Central memory CD8-positive, alpha-beta T cell (primary cell): ENCODE measurements at regions not wholly inside any gene's neighbourhood (a gene's known extent, or its start where the extent isn't known, plus 50 kb on each side); places are given as distances from the start of the nearest gene placed in this dataset.
"Not testable (repeated sequence)": the region's sequence is repeated elsewhere in the genome, so short reads cannot be mapped to it uniquely, and the experiment has no call there.

Experiments
- ATAC-seq: fragments of 150-1000 bp; cut with Tn5 transposase; replicated peaks from 2 replicates; pipeline ENCODE4 v1.10.0; 2022; ENCODE audit warnings: mild to moderate bottlenecking, moderate FRiP score, moderate number of reproducible peaks; ENCODE audit not compliant: poor library complexity, severe bottlenecking; ENCODE audit errors: extremely low read depth
- DNase-seq, 2 donors: peaks; one replicate each; pipeline ENCODE4 v3.0.0; 2021; ENCODE audit warnings: low spot score in 2 of 2
- H3K27ac Mint-ChIP-seq: one replicate; pipeline ENCODE4 v1.8.0; 2022; ENCODE audit warnings: low read depth, mild to moderate bottlenecking, moderate library complexity, mixed read lengths
- H3K27me3 Mint-ChIP-seq: one replicate; pipeline ENCODE4 v1.8.0; 2022; ENCODE audit warnings: mixed read lengths
- H3K36me3 Mint-ChIP-seq: one replicate; pipeline ENCODE4 v1.8.0; 2022; ENCODE audit warnings: mild to moderate bottlenecking, moderate library complexity, mixed read lengths; ENCODE audit not compliant: insufficient read depth
- H3K4me1 Mint-ChIP-seq: one replicate; pipeline ENCODE4 v1.8.0; 2022; ENCODE audit warnings: mixed read lengths
- H3K4me3 Mint-ChIP-seq: one replicate; pipeline ENCODE4 v1.8.0; 2022; ENCODE audit warnings: mild to moderate bottlenecking, moderate library complexity, mixed read lengths
- H3K9me3 Mint-ChIP-seq: one replicate; pipeline ENCODE4 v1.8.0; 2022; ENCODE audit warnings: mixed read lengths

DNA sequence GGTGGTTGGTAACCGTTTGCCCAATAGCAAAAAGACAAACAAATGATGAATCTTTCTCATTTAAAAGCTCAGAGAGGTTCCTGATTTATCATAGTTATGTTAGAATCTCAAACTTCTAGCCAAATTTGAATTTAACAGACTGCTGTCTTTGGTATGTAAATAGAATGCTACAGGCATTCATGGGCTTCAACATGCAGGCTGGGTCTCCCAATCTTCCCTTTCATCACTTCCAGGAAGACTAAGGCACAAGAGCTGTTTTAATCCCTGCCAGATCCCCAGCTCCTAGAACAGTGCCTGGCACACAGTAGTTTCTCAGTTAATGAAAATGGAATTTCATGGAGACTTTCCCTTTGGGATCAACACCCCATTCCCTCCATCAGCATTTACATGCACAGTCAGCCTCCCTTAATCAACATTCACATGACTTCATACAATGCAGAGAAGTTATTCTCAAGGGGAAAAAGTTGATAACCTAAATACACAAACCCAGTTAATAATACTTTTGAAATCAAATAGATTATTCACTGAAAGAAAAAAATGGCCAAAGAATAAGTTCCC lies 107.6 kb upstream of the C1QTNF7 start:
- Mint-ChIP-seq H3K27ac (no peak overlapping the region), H3K27me3 (peaks cover 54% of the 10 kb centered on the region), H3K36me3 (no peaks in the 10 kb centered on the region), H3K4me3 (no peak overlapping the region), H3K4me1 (peaks cover 6% of the 10 kb centered on the region), H3K9me3 (no peaks in the 10 kb centered on the region)
- DNase-seq (no peak), ATAC-seq (no peak)

DNA sequence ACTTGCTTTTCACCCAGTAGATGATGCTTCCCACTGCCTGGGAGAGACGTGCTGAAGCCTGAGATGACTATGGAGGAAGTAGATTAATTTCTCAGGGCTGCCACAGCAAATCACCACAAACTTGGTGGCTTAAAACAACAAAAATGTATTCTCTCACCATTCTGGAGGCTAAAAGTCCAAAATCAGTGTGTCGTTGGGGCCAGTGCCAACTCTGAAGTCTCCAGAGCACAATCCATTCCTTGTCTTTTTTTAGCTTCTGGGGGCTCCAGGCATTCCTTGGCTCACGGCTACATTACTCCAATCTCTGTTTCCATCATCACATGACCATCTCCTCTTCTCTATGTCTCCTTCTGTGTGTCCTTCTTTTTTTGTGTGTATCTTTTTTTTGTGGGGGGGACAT lies 105.8 kb upstream of the C1QTNF7 start:
- no peaks in the 10 kb centered on the region for H3K9me3 Mint-ChIP-seq
- peaks cover 54% of the 10 kb centered on the region for H3K27me3 Mint-ChIP-seq
- no peak for ATAC-seq
- no peak overlapping the region for H3K27ac Mint-ChIP-seq
- H3K36me3 Mint-ChIP-seq, result no peaks in the 10 kb centered on the region
- no peak overlapping the region for H3K4me3 Mint-ChIP-seq
- peaks cover 6% of the 10 kb centered on the region for H3K4me1 Mint-ChIP-seq
- DNase-seq, result no peak

DNA sequence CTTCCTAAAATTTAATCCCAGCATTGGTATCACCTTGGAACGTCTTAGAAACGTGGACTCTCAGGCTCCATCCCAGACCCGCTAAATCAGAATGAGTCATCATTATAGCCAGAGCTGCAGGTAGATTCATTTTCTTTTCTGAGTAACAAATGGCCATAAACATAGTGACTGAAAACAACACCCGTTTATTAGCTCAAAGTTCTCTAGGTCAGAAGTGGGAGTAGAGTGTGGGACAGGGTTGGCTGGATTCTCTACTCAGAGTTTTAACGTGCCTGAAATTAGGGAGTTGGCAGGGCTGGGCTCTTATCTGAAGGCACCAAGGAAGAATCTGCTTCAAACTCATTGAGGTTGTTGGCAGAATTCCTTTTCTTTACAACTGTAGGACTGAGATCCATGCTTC lies 101.8 kb upstream of the C1QTNF7 start:
- H3K27ac Mint-ChIP-seq, result no peak overlapping the region
- H3K4me1 Mint-ChIP-seq, result peaks cover 6% of the 10 kb centered on the region
- H3K4me3 Mint-ChIP-seq, result no peak overlapping the region
- H3K36me3 Mint-ChIP-seq, result no peaks in the 10 kb centered on the region
- no peaks in the 10 kb centered on the region for H3K9me3 Mint-ChIP-seq
- ATAC-seq (no peak), DNase-seq (no peak)
- H3K27me3 Mint-ChIP-seq, result peaks cover 28% of the 10 kb centered on the region

DNA sequence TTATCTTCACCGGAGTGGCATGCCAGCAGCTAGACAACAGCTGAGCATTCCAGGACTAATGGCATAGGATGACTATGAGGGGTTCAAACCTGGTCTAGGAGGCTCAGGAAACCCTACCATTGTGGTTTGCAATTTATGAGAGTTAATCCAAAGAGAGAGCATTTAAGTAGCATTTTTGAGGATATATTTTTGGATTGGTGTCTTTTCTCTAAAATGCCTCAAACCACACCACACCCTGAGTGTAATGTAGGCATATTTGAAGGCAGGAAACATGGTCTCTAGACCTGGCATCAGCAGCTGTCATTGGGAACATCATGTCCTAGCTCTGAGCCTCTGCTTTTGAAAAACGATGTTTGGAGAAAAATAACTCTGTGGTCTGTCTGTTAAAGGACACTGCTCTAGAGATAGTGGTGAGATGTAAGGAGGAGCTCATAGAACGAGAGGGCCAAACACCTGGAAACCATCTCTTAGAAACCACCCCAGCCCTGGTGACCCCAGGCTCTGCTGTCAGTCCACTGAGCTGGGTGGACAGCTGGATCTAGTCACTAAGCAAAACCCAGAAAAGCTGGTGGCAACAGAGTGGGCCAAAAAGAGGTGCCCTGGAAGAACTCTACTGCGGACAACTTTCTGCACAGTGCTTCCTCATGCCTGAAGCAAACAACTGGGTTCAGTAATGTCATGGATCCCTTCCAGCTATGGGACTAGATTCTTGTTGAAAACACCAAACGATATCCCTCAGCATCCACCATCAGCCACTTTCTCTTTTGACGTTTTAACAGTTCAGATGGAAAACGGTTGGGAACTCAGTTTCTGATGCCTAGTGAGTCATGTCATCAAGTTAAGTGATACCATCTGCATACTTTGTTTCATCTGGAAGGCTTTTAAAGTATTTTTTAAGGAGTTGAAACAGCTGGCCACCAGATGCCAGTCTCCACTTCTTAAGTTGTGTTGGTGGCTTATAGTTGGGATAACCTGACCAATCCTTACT lies 100.2 kb upstream of the C1QTNF7 start:
- no peak for ATAC-seq
- peaks cover 2% of the 10 kb centered on the region for H3K36me3 Mint-ChIP-seq
- peaks cover 6% of the 10 kb centered on the region for H3K4me1 Mint-ChIP-seq
- peaks cover 20% of the 10 kb centered on the region for H3K27me3 Mint-ChIP-seq
- no peak for DNase-seq
- no peaks in the 10 kb centered on the region for H3K9me3 Mint-ChIP-seq
- no peak overlapping the region for H3K4me3 Mint-ChIP-seq
- no peak overlapping the region for H3K27ac Mint-ChIP-seq

DNA sequence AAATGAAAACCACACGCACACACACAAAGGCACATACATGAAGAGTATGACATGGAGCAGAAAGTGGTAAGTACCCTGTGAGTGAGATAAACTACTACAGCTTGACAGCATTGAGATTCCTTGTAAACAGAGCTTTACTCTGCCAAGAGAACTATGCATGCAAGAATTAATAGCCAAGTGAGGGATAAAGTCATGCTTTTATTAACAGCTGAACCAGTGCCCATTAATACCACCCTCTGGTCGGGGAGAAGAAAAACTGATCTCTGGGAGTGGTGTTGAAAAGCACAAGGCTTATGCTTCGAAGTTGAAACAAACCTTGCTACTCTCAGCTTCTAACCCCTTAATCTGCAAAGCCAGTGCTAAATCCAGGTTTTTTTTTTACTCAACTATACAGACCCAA lies 95.9 kb upstream of the C1QTNF7 start:
- Mint-ChIP-seq H3K4me3 (no peak overlapping the region), H3K27ac (no peak overlapping the region), H3K27me3 (peaks cover 8% of the 10 kb centered on the region), H3K36me3 (peaks cover 2% of the 10 kb centered on the region), H3K9me3 (no peaks in the 10 kb centered on the region), H3K4me1 (no peaks in the 10 kb centered on the region)
- ATAC-seq (no peak), DNase-seq (no peak)

DNA sequence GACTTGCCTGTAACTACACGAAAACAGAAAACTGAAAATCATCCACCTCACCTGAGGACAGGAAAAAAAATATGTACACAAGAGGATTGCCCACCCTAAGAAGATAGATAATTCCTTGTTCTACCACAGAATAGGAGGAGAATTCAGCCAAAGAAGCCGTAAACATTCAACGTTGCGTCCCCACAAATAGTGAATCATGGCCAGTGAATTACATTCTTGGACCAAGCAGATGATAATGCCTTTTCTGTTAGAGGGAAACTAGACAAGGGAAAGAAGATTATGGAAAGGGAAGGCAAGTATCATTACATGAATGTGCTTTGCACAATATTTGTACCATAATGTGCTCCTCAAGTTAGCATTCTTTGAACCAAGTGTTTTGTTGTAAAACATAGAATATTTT lies 95.5 kb upstream of the C1QTNF7 start:
- peaks cover 2% of the 10 kb centered on the region for H3K36me3 Mint-ChIP-seq
- DNase-seq (no peak), ATAC-seq (no peak)
- H3K4me1 Mint-ChIP-seq, result no peaks in the 10 kb centered on the region
- peaks cover 8% of the 10 kb centered on the region for H3K27me3 Mint-ChIP-seq
- H3K9me3 Mint-ChIP-seq, result no peaks in the 10 kb centered on the region
- H3K27ac Mint-ChIP-seq, result no peak overlapping the region
- H3K4me3 Mint-ChIP-seq, result no peak overlapping the region

DNA sequence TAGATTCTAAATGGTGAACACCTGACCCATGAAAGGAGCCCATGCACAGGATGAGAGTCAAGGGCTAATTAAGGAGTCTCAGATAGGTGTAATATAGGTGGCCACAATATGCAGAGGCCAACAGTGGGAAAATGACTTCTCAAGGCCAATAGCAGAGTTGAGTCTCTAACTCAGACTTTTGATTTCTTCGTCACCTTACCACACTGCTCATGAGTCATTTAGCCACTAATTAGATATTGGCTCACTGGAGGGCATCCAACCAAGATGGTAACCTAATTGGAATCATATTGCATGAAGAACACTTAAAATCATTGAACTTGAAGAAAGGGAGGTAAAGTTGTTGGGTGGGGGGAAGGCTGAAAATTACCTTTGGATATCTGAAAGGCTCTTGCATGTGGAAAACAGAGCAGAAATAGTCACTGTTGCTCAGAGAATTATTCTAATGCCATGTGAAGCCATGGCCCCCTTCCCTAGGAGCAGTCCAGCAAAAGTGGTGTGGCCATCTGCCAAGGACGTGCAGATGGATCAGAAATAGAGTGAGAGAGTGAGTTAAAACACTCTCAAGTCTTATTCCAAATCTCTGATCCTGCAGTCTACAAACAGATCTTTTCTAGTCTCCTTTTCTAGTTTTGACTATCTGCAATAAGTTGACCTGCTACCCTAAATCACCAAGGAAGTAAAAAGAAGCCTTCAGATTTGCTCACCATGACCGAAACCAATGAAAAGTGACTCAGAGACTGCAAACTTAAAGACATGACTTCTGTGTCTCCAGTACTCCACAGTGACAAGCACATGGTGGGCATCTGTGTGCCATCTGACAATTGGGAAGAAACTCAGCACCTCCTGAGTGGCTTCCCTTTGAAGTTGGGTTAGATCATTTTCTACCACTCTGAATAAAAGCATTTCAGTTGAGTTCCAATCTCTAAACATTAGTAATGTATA lies 93.9 kb upstream of the C1QTNF7 start:
- H3K4me1 Mint-ChIP-seq, result no peaks in the 10 kb centered on the region
- H3K27me3 Mint-ChIP-seq, result peaks cover 8% of the 10 kb centered on the region
- H3K36me3 Mint-ChIP-seq, result peaks cover 2% of the 10 kb centered on the region
- DNase-seq (no peak), ATAC-seq (no peak)
- no peaks in the 10 kb centered on the region for H3K9me3 Mint-ChIP-seq
- H3K27ac Mint-ChIP-seq, result no peak overlapping the region
- no peak overlapping the region for H3K4me3 Mint-ChIP-seq

DNA sequence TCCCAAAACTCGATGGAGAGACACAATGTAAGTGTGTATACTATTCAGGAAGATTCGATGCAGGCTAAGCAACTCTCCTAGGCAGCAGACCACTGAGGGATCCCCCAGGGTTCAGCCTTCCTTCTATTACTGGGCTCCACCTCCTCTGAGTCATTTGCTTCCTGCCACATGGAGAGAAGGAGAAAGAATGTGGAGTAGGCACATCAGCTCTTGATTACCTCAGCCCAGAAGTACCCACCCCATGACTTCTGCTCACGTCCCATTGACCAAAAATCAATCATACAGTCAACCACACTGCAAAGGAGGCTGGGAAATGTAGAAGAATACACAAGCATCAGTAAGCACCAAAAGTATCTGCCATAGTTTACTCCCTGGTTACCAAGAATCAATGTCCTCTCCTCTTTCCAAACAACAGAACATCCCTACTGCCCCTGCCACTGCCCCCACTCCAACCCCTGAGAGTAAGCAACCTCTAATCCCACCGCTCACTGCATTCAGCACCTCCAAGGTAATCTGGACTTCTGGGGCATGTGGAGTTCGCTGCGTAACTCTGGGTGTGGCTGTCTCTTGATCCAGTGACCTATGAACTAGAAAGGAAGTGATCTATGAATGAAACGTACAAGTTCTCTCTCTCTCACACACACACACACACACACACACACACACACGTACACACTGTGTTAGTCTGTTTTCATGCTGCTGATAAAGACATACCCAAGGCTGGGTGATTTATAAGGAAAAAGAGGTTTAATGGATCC lies 91.2 kb upstream of the C1QTNF7 start:
- ATAC-seq (no peak), DNase-seq (no peak)
- H3K27me3 Mint-ChIP-seq, result peaks cover 6% of the 10 kb centered on the region
- no peaks in the 10 kb centered on the region for H3K9me3 Mint-ChIP-seq
- peaks cover 2% of the 10 kb centered on the region for H3K36me3 Mint-ChIP-seq
- no peak overlapping the region for H3K4me3 Mint-ChIP-seq
- no peaks in the 10 kb centered on the region for H3K4me1 Mint-ChIP-seq
- no peak overlapping the region for H3K27ac Mint-ChIP-seq

DNA sequence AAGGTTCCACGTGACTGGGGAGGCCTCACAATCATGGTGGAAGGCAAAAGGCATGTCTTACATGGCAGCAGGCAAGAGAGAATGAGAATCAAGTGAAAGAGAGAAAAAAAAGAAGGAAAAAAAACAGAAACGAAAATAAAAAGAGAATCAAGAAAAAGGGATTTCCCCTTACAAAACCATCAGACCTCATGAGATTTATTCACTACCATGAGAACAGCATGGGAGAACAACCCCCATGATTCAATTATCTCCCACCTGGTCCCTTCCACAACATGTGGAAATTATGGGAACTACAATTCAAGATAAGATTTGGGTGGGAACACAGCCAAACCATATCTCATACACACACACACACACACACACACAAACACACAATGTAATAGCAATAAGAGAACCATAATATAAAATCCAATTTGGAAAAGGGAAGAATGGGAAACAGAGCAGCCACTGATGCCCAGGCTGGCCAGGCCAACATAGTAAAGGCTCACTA lies 90.6 kb upstream of the C1QTNF7 start:
- not testable (repeated sequence) for H3K4me3 Mint-ChIP-seq, H3K36me3 Mint-ChIP-seq, H3K27me3 Mint-ChIP-seq, H3K4me1 Mint-ChIP-seq, DNase-seq, H3K9me3 Mint-ChIP-seq, H3K27ac Mint-ChIP-seq, ATAC-seq

DNA sequence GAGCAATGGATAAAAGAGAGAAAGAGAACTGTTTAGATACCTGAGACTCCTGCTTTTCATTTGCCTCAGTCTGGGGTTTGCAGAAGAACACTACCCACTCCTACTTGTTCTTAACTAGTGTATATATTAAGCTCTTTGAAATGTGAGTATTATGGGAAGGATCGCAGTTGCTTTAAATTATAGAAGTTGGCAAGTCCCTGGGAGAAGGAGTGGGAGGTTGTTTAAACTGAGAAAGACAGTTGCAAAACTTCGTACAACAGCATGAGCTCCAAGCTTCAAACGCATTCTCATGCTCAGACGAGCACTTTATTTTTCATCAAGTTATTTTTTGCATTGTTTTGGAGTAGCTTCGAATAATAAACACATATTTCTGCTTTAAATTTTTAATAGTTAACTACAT lies 88.1 kb upstream of the C1QTNF7 start:
- Mint-ChIP-seq H3K4me3 (no peak overlapping the region), H3K9me3 (no peaks in the 10 kb centered on the region), H3K27ac (no peak overlapping the region), H3K27me3 (no peaks in the 10 kb centered on the region), H3K36me3 (no peaks in the 10 kb centered on the region), H3K4me1 (no peaks in the 10 kb centered on the region)
- no peak for ATAC-seq
- DNase-seq, result no peak

DNA sequence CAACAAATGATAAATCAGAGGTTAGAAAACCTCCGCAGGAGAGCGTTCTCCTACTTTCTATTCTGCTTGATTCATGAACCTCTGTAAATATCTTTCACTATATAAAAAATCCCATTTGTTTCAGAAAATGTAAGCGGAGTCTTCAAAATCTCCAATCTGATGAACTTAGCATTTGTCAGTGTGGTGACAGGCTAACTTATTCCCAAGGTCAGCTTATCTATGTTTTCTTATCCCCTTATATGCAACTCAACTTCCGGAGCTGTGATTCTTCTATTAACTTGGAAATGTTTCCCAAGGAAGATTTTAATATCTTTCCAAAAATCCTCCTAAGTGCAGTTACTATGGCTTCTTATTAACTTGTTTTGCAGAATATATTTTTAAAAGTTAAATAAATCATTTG lies 87.5 kb upstream of the C1QTNF7 start:
- no peak overlapping the region for H3K4me3 Mint-ChIP-seq
- no peaks in the 10 kb centered on the region for H3K27me3 Mint-ChIP-seq
- H3K9me3 Mint-ChIP-seq, result no peaks in the 10 kb centered on the region
- H3K36me3 Mint-ChIP-seq, result no peaks in the 10 kb centered on the region
- no peaks in the 10 kb centered on the region for H3K4me1 Mint-ChIP-seq
- no peak for ATAC-seq
- DNase-seq, result no peak
- no peak overlapping the region for H3K27ac Mint-ChIP-seq
